ENCODE measurements at regions not wholly inside any gene's neighbourhood (a gene's known extent, or its start where the extent isn't known, plus 50 kb on each side); places are given as distances from the start of the nearest gene placed in this dataset.

- no peaks in the 10 kb centered on the region for H3K36me3 ChIP-seq (ENCODE audit: control insufficient read depth, insufficient read depth, low read length)
- H3K36me3 Mint-ChIP-seq = no peaks in the 10 kb centered on the region
- peaks cover 0 to 6% (median 2%) of the 10 kb centered on the region in 4 donors for H3K4me1 Mint-ChIP-seq
- H3K4me3 ChIP-seq (ENCODE audit: low read depth, low read length) = no peak overlapping the region
- H3K27me3 Mint-ChIP-seq = peaks cover 27% of the 10 kb centered on the region
- peaks cover 0 to 4% (median 1%) of the 10 kb centered on the region in 7 donors for H3K9me3 Mint-ChIP-seq
- no peak overlapping the region for H3K27ac Mint-ChIP-seq
- H3K27ac ChIP-seq (ENCODE audit: insufficient read depth, low read length, poor library complexity, severe bottlenecking) = no peak overlapping the region
- H3K4me3 Mint-ChIP-seq = no peak overlapping the region
- DNase-seq (no peak), ATAC-seq (ENCODE audit: low read depth in 2 of 2) (no peak)
- H3K9me3 ChIP-seq (ENCODE audit: control insufficient read depth in 2 of 2, low read length in 2 of 2) = no peaks in the 10 kb centered on the region
- no peaks in the 10 kb centered on the region for H3K4me1 ChIP-seq (ENCODE audit: control insufficient read depth, insufficient read depth, low read length, poor library complexity, severe bottlenecking)
- H3K27me3 ChIP-seq (ENCODE audit: control insufficient read depth, insufficient read depth, low read length) = peaks cover 7% of the 10 kb centered on the region
Measured at GRCh38 chr12:108438667-108439066, 76.4 kb upstream of the FICD start.

- ATAC-seq (ENCODE audit: low read depth in 2 of 2) (no peak), DNase-seq (no peak)
- H3K4me1 ChIP-seq (ENCODE audit: control insufficient read depth, insufficient read depth, low read length, poor library complexity, severe bottlenecking) = no peaks in the 10 kb centered on the region
- H3K9me3 ChIP-seq (ENCODE audit: control insufficient read depth in 2 of 2, low read length in 2 of 2) = no peaks in the 10 kb centered on the region
- peaks cover 4% of the 10 kb centered on the region for H3K27me3 Mint-ChIP-seq
- no peaks in the 10 kb centered on the region for H3K4me1 Mint-ChIP-seq
- no peak overlapping the region for H3K27ac ChIP-seq (ENCODE audit: insufficient read depth, low read length, poor library complexity, severe bottlenecking)
- no peaks in the 10 kb centered on the region for H3K36me3 Mint-ChIP-seq
- H3K4me3 ChIP-seq (ENCODE audit: low read depth, low read length) = no peak overlapping the region
- no peak overlapping the region for H3K4me3 Mint-ChIP-seq
- H3K36me3 ChIP-seq (ENCODE audit: control insufficient read depth, insufficient read depth, low read length) = no peaks in the 10 kb centered on the region
- H3K27me3 ChIP-seq (ENCODE audit: control insufficient read depth, insufficient read depth, low read length) = no peaks in the 10 kb centered on the region
- peaks cover 0 to 2% (median 0%) of the 10 kb centered on the region in 7 donors for H3K9me3 Mint-ChIP-seq
- no peak overlapping the region for H3K27ac Mint-ChIP-seq
Measured at GRCh38 chr12:108432423-108433121, 82.5 kb upstream of the FICD start.

- H3K9me3 ChIP-seq (ENCODE audit: control insufficient read depth in 2 of 2, low read length in 2 of 2) = no peaks in the 10 kb centered on the region
- H3K4me1 ChIP-seq (ENCODE audit: control insufficient read depth, insufficient read depth, low read length, poor library complexity, severe bottlenecking) = no peaks in the 10 kb centered on the region
- DNase-seq (no peak), ATAC-seq (ENCODE audit: low read depth in 2 of 2) (no peak)
- H3K27me3 ChIP-seq (ENCODE audit: control insufficient read depth, insufficient read depth, low read length) = no peaks in the 10 kb centered on the region
- no peak overlapping the region for H3K27ac ChIP-seq (ENCODE audit: insufficient read depth, low read length, poor library complexity, severe bottlenecking)
- H3K9me3 Mint-ChIP-seq = peaks cover 0 to 6% (median 0%) of the 10 kb centered on the region in 7 donors
- no peaks in the 10 kb centered on the region for H3K4me1 Mint-ChIP-seq
- no peak overlapping the region for H3K4me3 ChIP-seq (ENCODE audit: low read depth, low read length)
- no peak overlapping the region for H3K27ac Mint-ChIP-seq
- no peaks in the 10 kb centered on the region for H3K36me3 Mint-ChIP-seq
- H3K36me3 ChIP-seq (ENCODE audit: control insufficient read depth, insufficient read depth, low read length) = no peaks in the 10 kb centered on the region
- H3K27me3 Mint-ChIP-seq = peaks cover 2% of the 10 kb centered on the region
- H3K4me3 Mint-ChIP-seq = no peak overlapping the region
Measured at GRCh38 chr12:108430926-108431325, 84.2 kb upstream of the FICD start.

GRCh38 chr12:108430245-108430644 lies 84.8 kb upstream of the FICD start:
- no peak for ATAC-seq (ENCODE audit: low read depth in 2 of 2)
- no peak overlapping the region for H3K27ac Mint-ChIP-seq

GRCh38 chr12:108425238-108425795 lies 86.2 kb upstream of the CMKLR1 start:
- H3K4me3 Mint-ChIP-seq = no peak overlapping the region
- no peaks in the 10 kb centered on the region for H3K9me3 ChIP-seq (ENCODE audit: control insufficient read depth in 2 of 2, low read length in 2 of 2)
- H3K4me3 ChIP-seq (ENCODE audit: low read depth, low read length) = no peak overlapping the region
- H3K4me1 ChIP-seq (ENCODE audit: control insufficient read depth, insufficient read depth, low read length, poor library complexity, severe bottlenecking) = no peaks in the 10 kb centered on the region
- ATAC-seq (ENCODE audit: low read depth in 2 of 2) (no peak), DNase-seq (no peak)
- no peaks in the 10 kb centered on the region for H3K36me3 Mint-ChIP-seq
- no peaks in the 10 kb centered on the region for H3K4me1 Mint-ChIP-seq
- H3K27me3 ChIP-seq (ENCODE audit: control insufficient read depth, insufficient read depth, low read length) = peaks cover 5% of the 10 kb centered on the region
- peaks cover 0 to 4% (median 0%) of the 10 kb centered on the region in 7 donors for H3K9me3 Mint-ChIP-seq
- H3K27me3 Mint-ChIP-seq = peaks cover 10% of the 10 kb centered on the region
- no peaks in the 10 kb centered on the region for H3K36me3 ChIP-seq (ENCODE audit: control insufficient read depth, insufficient read depth, low read length)
- H3K27ac Mint-ChIP-seq = no peak overlapping the region
- H3K27ac ChIP-seq (ENCODE audit: insufficient read depth, low read length, poor library complexity, severe bottlenecking) = no peak overlapping the region

More at GRCh38 chr12:108430245-108430644, 84.8 kb upstream of the FICD start:
- DNase-seq = no peak
- H3K9me3 ChIP-seq (ENCODE audit: control insufficient read depth in 2 of 2, low read length in 2 of 2) = no peaks in the 10 kb centered on the region
- Mint-ChIP-seq H3K4me3 (no peak overlapping the region), H3K36me3 (no peaks in the 10 kb centered on the region), H3K9me3 (peaks cover 0 to 6% (median 0%) of the 10 kb centered on the region in 7 donors), H3K4me1 (no peaks in the 10 kb centered on the region), H3K27me3 (no peaks in the 10 kb centered on the region)
- no peak overlapping the region for H3K4me3 ChIP-seq (ENCODE audit: low read depth, low read length)
- H3K27ac ChIP-seq (ENCODE audit: insufficient read depth, low read length, poor library complexity, severe bottlenecking) = no peak overlapping the region
- H3K27me3 ChIP-seq (ENCODE audit: control insufficient read depth, insufficient read depth, low read length) = no peaks in the 10 kb centered on the region
- no peaks in the 10 kb centered on the region for H3K4me1 ChIP-seq (ENCODE audit: control insufficient read depth, insufficient read depth, low read length, poor library complexity, severe bottlenecking)
- H3K36me3 ChIP-seq (ENCODE audit: control insufficient read depth, insufficient read depth, low read length) = no peaks in the 10 kb centered on the region

- no peak for DNase-seq
- no peak overlapping the region for H3K4me3 ChIP-seq (ENCODE audit: low read depth, low read length)
- H3K9me3 ChIP-seq (ENCODE audit: control insufficient read depth in 2 of 2, low read length in 2 of 2) = no peaks in the 10 kb centered on the region
- Mint-ChIP-seq H3K27ac (no peak overlapping the region), H3K36me3 (no peaks in the 10 kb centered on the region), H3K27me3 (peaks cover 10% of the 10 kb centered on the region), H3K4me1 (no peaks in the 10 kb centered on the region), H3K9me3 (peaks cover 0 to 6% (median 0%) of the 10 kb centered on the region in 7 donors), H3K4me3 (no peak overlapping the region)
- H3K27me3 ChIP-seq (ENCODE audit: control insufficient read depth, insufficient read depth, low read length) = peaks cover 5% of the 10 kb centered on the region
- ATAC-seq (ENCODE audit: low read depth in 2 of 2) = no peak
- no peaks in the 10 kb centered on the region for H3K4me1 ChIP-seq (ENCODE audit: control insufficient read depth, insufficient read depth, low read length, poor library complexity, severe bottlenecking)
- no peak overlapping the region for H3K27ac ChIP-seq (ENCODE audit: insufficient read depth, low read length, poor library complexity, severe bottlenecking)
- H3K36me3 ChIP-seq (ENCODE audit: control insufficient read depth, insufficient read depth, low read length) = no peaks in the 10 kb centered on the region
Measured at GRCh38 chr12:108424816-108425215, 85.7 kb upstream of the CMKLR1 start.

GRCh38 chr12:108424026-108424425 lies 84.9 kb upstream of the CMKLR1 start:
- Mint-ChIP-seq H3K27me3 (peaks cover 10% of the 10 kb centered on the region), H3K36me3 (no peaks in the 10 kb centered on the region), H3K4me1 (no peaks in the 10 kb centered on the region), H3K27ac (no peak overlapping the region), H3K9me3 (peaks cover 0 to 6% (median 0%) of the 10 kb centered on the region in 7 donors), H3K4me3 (no peak overlapping the region)
- Histone ChIP-seq H3K36me3 (ENCODE audit: control insufficient read depth, insufficient read depth, low read length) (no peaks in the 10 kb centered on the region), H3K4me3 (ENCODE audit: low read depth, low read length) (no peak overlapping the region), H3K9me3 (ENCODE audit: control insufficient read depth in 2 of 2, low read length in 2 of 2) (no peaks in the 10 kb centered on the region), H3K27ac (ENCODE audit: insufficient read depth, low read length, poor library complexity, severe bottlenecking) (no peak overlapping the region), H3K27me3 (ENCODE audit: control insufficient read depth, insufficient read depth, low read length) (peaks cover 5% of the 10 kb centered on the region), H3K4me1 (ENCODE audit: control insufficient read depth, insufficient read depth, low read length, poor library complexity, severe bottlenecking) (no peaks in the 10 kb centered on the region)
- no peak for ATAC-seq (ENCODE audit: low read depth in 2 of 2)
- DNase-seq = no peak

- H3K27ac Mint-ChIP-seq = no peak overlapping the region
- peaks cover 10% of the 10 kb centered on the region for H3K27me3 Mint-ChIP-seq
- no peaks in the 10 kb centered on the region for H3K4me1 ChIP-seq (ENCODE audit: control insufficient read depth, insufficient read depth, low read length, poor library complexity, severe bottlenecking)
- DNase-seq (no peak), ATAC-seq (ENCODE audit: low read depth in 2 of 2) (no peak)
- no peak overlapping the region for H3K27ac ChIP-seq (ENCODE audit: insufficient read depth, low read length, poor library complexity, severe bottlenecking)
- peaks cover 0 to 6% (median 0%) of the 10 kb centered on the region in 7 donors for H3K9me3 Mint-ChIP-seq
- H3K9me3 ChIP-seq (ENCODE audit: control insufficient read depth in 2 of 2, low read length in 2 of 2) = no peaks in the 10 kb centered on the region
- H3K4me3 Mint-ChIP-seq = no peak overlapping the region
- no peaks in the 10 kb centered on the region for H3K36me3 Mint-ChIP-seq
- peaks cover 5% of the 10 kb centered on the region for H3K27me3 ChIP-seq (ENCODE audit: control insufficient read depth, insufficient read depth, low read length)
- no peaks in the 10 kb centered on the region for H3K4me1 Mint-ChIP-seq
- H3K4me3 ChIP-seq (ENCODE audit: low read depth, low read length) = no peak overlapping the region
- H3K36me3 ChIP-seq (ENCODE audit: control insufficient read depth, insufficient read depth, low read length) = no peaks in the 10 kb centered on the region
Measured at GRCh38 chr12:108423486-108423885, 84.4 kb upstream of the CMKLR1 start.
